NCI-H748 (cell line): ENCODE measurements at regions not wholly inside any gene's neighbourhood (a gene's known extent, or its start where the extent isn't known, plus 50 kb on each side); places are given as distances from the start of the nearest gene placed in this dataset.

Experiments used
- DNase-seq: peaks from one replicate; lab custom pipeline; 2025; ENCODE audit not compliant: unreplicated experiment; lab: John Stamatoyannopoulos, UW

GRCh38 chr5:175805256-175806011 is 65.9 kb upstream of the CPLX2 start:
- no peak for DNase-seq

GRCh38 chr5:175808711-175809110 is 62.7 kb upstream of the CPLX2 start:
- no peak for DNase-seq

GRCh38 chr5:175809531-175810121 is 61.8 kb upstream of the CPLX2 start:
- no peak for DNase-seq

- DNase-seq: no peak
Measured at GRCh38 chr5:175810457-175810856, 60.9 kb upstream of the CPLX2 start.

GRCh38 chr5:175811589-175811988 is 59.8 kb upstream of the CPLX2 start:
- DNase-seq: no peak

- no peak for DNase-seq
Measured at GRCh38 chr5:175813943-175814630, 57.3 kb upstream of the CPLX2 start.

- DNase-seq: no peak
Measured at GRCh38 chr5:175814691-175815090, 56.7 kb upstream of the CPLX2 start.

GRCh38 chr5:175815126-175815913 is 56.1 kb upstream of the CPLX2 start:
- no peak for DNase-seq

GRCh38 chr5:175816348-175816747 is 55.0 kb upstream of the CPLX2 start:
- no peak for DNase-seq

- DNase-seq: no peak
Measured at GRCh38 chr5:175819090-175819425, 52.3 kb upstream of the CPLX2 start.

GRCh38 chr5:175820230-175820629 is 51.1 kb upstream of the CPLX2 start:
- DNase-seq: no peak
